ENCODE measurements at regions not wholly inside any gene's neighbourhood (a gene's known extent, or its start where the extent isn't known, plus 50 kb on each side); places are given as distances from the start of the nearest gene placed in this dataset.

DNA sequence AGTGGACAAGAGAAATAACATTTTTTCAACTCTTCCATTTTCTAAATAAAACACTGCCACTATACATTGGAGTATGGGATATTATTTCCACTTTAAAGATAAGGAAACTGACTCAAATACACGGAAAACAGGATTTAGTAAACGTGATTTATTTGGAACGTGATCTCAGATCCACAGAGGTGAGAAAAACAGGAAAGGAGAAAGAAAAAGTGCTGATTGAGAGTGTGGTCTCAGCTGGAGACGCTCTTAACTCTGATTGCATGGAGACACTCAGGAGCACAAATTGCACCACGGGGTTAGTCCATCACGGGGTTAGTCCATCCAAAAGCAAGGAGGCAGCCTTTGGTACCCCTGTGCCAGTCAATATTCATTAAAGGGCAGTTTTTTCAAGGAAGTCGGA lies 142.5 kb downstream of the GNAT3 start:
- Mint-ChIP-seq H3K36me3 (ENCODE audit: low read depth) (no peaks in the 10 kb centered on the region), H3K27ac (no peak overlapping the region), H3K4me3 (no peak overlapping the region), H3K9me3 (no peaks in the 10 kb centered on the region), H3K27me3 (no peaks in the 10 kb centered on the region), H3K4me1 (ENCODE audit: low read depth) (no peaks in the 10 kb centered on the region)
- intact Hi-C loops (cut with micrococcal nuclease) = no loop called here

DNA sequence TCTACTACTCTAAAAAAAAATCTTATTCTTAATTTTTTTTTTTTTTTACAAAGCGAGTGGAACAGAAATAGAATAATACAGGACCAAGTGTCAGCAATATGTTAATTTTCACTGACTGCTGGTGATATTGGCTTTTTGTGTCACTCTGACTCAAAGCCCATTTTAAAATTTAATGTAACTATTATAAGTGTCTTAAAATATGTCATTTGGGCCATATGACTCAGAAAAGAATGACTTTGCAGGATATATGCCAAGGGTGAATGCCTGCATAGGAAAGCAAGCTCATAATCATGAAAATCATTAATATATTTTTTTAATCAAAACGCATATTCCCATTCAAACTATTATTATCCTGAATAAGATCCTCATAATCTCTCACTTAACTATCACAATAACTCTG lies 149.2 kb downstream of the GNAT3 start:
- Mint-ChIP-seq H3K4me3 (no peak overlapping the region), H3K9me3 (no peaks in the 10 kb centered on the region), H3K27ac (no peak overlapping the region), H3K4me1 (ENCODE audit: low read depth) (no peaks in the 10 kb centered on the region), H3K27me3 (no peaks in the 10 kb centered on the region), H3K36me3 (ENCODE audit: low read depth) (no peaks in the 10 kb centered on the region)
- intact Hi-C loops (cut with micrococcal nuclease) = no loop called here

DNA sequence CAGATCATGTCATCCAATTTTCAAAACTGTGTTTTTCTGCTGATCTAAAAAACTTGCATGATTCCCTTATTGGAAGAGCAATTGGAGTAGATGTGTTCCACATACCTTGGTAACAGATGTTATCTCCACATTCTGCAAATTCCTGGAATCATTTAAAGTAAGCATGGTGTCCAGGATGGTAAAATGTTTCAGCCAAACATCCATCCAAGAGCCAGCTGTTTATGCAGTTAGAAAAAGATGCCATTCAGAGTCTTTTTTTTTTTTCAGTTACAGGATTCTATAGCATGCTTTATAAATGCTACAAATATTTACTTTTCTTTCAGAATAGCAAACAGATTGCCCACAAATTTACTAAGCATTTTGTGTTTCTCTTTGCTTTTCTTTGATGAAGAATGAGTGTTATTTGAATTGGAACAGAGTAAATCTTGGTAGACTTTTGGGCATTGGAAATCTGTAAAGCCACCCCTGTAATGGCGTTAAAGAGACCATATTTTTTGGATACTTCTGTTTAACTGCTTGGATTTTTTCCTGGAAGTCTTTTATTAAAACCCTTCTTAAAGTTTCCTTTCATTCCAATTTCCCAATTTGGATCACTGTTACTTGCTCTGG lies 149.8 kb downstream of the GNAT3 start:
- Mint-ChIP-seq H3K4me1 (ENCODE audit: low read depth) (no peaks in the 10 kb centered on the region), H3K27ac (no peak overlapping the region)
- intact Hi-C loops (cut with micrococcal nuclease) = no loop called here

DNA sequence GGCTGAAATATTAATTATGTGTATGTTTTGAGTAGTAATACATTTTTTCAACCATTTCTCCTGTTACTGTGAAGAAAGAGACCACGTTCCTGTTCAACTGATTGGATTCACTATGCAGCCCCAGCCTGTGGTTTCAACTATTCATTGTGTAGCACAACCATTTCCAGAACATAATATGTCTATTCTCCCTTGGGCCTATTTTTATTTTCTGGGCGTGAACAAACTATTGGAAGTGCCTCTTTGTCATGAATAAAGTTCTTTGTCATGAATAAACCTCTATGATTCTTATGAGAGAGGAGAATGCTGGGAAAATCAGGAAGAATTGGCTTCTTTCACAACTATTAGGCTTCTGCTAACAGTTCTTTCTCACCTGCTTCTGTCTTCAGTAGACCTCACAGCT lies 152.4 kb downstream of the GNAT3 start:
- intact Hi-C loops (cut with micrococcal nuclease) = no loop called here
- Mint-ChIP-seq H3K4me3 (no peak overlapping the region), H3K27ac (no peak overlapping the region), H3K27me3 (no peaks in the 10 kb centered on the region), H3K9me3 (no peaks in the 10 kb centered on the region), H3K36me3 (ENCODE audit: low read depth) (no peaks in the 10 kb centered on the region), H3K4me1 (ENCODE audit: low read depth) (no peaks in the 10 kb centered on the region)

More for the DNA sequence above, 149.8 kb downstream of the GNAT3 start:
- no peaks in the 10 kb centered on the region for H3K27me3 Mint-ChIP-seq
- no peaks in the 10 kb centered on the region for H3K36me3 Mint-ChIP-seq (ENCODE audit: low read depth)
- no peaks in the 10 kb centered on the region for H3K9me3 Mint-ChIP-seq
- H3K4me3 Mint-ChIP-seq = no peak overlapping the region

DNA sequence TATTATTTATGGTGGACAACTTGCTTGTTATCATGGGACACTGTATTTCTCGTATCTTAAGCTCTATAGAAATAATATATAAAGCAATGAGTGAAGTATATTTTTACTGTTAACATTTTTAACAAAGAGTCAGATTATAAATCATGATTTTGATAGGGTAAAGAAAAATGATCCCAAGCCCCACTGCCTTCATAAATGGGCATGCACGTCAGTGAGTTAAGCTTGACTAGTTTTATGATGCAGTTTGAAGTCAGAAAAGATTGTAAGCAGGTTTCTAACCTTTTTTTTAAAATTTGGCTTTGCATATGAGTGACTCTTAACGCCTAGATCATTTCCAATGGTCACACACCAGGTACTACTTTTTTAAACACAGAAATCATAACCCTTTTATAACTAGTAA lies 152.8 kb downstream of the GNAT3 start:
- intact Hi-C loops (cut with micrococcal nuclease) = no loop called here
- no peaks in the 10 kb centered on the region for H3K36me3 Mint-ChIP-seq (ENCODE audit: low read depth)
- H3K4me1 Mint-ChIP-seq (ENCODE audit: low read depth) = no peaks in the 10 kb centered on the region
- H3K27ac Mint-ChIP-seq = no peak overlapping the region
- no peaks in the 10 kb centered on the region for H3K27me3 Mint-ChIP-seq
- H3K9me3 Mint-ChIP-seq = no peaks in the 10 kb centered on the region
- H3K4me3 Mint-ChIP-seq = no peak overlapping the region

DNA sequence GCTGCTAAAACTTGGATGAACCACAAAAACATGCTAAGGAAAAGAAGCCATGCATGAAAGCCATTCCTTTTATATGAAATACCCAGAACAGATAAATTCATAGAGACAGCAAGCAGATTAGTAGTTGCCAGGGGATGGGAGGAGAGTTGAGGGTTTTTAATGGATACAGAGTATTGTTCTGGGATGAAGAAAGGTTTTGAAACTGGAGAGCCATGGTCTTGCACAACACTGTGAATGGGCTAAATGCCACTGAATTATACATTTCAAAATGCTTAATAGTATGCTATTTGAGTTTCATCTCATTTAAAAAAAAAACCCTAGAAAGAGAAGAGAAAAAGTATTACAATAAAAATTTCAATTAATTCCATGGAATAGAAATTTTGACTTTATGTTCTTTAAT lies 154.3 kb downstream of the GNAT3 start:
- Mint-ChIP-seq H3K27ac (no peak overlapping the region), H3K4me1 (ENCODE audit: low read depth) (no peaks in the 10 kb centered on the region), H3K9me3 (no peaks in the 10 kb centered on the region), H3K4me3 (no peak overlapping the region), H3K36me3 (ENCODE audit: low read depth) (no peaks in the 10 kb centered on the region), H3K27me3 (no peaks in the 10 kb centered on the region)
- intact Hi-C loops (cut with micrococcal nuclease) = no loop called here

DNA sequence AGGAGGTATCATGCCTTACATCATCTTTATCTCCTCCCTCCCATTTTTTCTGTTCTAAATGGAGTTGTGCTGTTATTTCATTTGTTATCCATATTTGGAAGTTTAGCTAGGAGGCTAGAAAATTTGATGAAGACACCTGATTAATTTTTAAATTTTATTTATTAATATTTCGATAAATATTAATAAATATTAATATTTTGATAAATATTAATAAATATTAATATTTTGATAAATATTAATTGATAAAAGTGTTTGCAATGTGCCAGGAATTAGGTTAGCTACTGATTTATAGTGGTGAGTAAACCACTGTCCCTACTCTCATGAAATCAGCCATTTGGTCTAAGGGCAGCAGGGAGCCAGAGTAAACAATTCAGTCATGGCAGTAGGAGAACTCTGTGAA lies 161.4 kb downstream of the GNAT3 start:
- intact Hi-C loops (cut with micrococcal nuclease) = no loop called here
- H3K36me3 Mint-ChIP-seq (ENCODE audit: low read depth) = no peaks in the 10 kb centered on the region
- no peaks in the 10 kb centered on the region for H3K9me3 Mint-ChIP-seq
- H3K27me3 Mint-ChIP-seq = no peaks in the 10 kb centered on the region
- no peak overlapping the region for H3K27ac Mint-ChIP-seq
- no peaks in the 10 kb centered on the region for H3K4me1 Mint-ChIP-seq (ENCODE audit: low read depth)
- H3K4me3 Mint-ChIP-seq = no peak overlapping the region

DNA sequence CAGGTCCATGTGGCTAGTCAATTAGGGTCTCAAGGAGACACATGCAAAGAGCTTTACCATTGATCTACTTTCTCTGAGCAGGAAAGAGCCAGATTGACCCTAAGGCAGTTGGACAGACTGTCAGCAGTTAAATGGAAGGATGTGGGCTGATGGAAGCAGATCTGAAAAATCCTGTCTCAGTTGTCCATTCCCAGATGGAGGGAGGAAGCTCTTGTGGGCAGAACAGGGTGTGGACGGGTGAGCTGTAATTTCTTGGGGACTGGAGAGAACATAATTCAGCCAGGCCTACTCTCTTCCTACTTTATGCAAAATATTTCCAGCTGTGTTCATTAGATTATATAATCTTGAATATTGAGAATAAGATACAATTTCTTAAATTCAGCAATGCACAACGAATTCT lies 163.6 kb downstream of the GNAT3 start:
- Mint-ChIP-seq H3K4me3 (no peak overlapping the region), H3K27me3 (no peaks in the 10 kb centered on the region), H3K9me3 (no peaks in the 10 kb centered on the region), H3K4me1 (ENCODE audit: low read depth) (no peaks in the 10 kb centered on the region), H3K36me3 (ENCODE audit: low read depth) (no peaks in the 10 kb centered on the region), H3K27ac (no peak overlapping the region)
- intact Hi-C loops (cut with micrococcal nuclease) = no loop called here

DNA sequence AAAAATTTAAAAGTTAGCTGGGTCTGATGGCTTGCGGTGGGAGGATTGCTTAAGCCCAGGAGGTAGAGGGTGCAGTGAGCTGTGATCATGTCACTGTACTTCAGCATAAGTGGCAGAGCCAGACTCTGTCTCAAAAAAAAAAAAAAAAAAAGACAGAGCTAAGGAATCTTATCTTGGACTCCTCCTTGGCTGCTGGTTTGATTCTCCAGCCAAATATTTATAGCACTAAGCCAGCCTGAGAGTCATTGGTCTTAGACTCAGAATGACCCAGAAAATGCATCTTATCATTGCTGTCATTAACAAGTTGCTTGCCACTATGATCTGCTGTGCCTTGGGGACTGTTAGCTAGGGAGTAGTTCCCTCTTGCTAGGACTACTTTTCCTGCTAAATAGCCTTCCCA lies 164.7 kb downstream of the GNAT3 start:
- H3K36me3 Mint-ChIP-seq (ENCODE audit: low read depth) = no peaks in the 10 kb centered on the region
- intact Hi-C loops (cut with micrococcal nuclease) = no loop called here
- H3K4me3 Mint-ChIP-seq = no peak overlapping the region
- no peak overlapping the region for H3K27ac Mint-ChIP-seq
- H3K4me1 Mint-ChIP-seq (ENCODE audit: low read depth) = no peaks in the 10 kb centered on the region
- no peaks in the 10 kb centered on the region for H3K27me3 Mint-ChIP-seq
- no peaks in the 10 kb centered on the region for H3K9me3 Mint-ChIP-seq

DNA sequence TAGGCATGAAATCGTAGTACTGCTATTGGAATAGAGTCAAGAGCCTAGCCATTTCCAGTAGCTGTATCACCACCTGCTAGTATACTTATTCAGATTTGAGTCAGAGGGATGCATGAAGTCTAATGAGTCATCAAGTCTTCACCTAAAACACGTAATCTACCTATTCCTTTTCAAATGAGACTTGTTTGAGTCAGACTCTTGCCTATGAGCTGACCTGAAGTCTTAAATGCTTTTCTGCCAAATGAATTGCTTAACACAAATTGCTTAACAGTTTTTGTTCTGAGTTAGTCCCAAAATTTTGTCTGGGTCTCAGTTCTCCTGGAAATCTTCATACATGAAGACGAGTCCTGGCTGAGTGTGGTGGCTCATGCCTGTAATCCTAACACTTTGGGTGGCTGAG lies 165.2 kb downstream of the GNAT3 start:
- Mint-ChIP-seq H3K4me1 (ENCODE audit: low read depth) (no peaks in the 10 kb centered on the region), H3K27me3 (no peaks in the 10 kb centered on the region), H3K27ac (no peak overlapping the region), H3K9me3 (no peaks in the 10 kb centered on the region), H3K4me3 (no peak overlapping the region), H3K36me3 (ENCODE audit: low read depth) (no peaks in the 10 kb centered on the region)
- intact Hi-C loops (cut with micrococcal nuclease) = no loop called here

DNA sequence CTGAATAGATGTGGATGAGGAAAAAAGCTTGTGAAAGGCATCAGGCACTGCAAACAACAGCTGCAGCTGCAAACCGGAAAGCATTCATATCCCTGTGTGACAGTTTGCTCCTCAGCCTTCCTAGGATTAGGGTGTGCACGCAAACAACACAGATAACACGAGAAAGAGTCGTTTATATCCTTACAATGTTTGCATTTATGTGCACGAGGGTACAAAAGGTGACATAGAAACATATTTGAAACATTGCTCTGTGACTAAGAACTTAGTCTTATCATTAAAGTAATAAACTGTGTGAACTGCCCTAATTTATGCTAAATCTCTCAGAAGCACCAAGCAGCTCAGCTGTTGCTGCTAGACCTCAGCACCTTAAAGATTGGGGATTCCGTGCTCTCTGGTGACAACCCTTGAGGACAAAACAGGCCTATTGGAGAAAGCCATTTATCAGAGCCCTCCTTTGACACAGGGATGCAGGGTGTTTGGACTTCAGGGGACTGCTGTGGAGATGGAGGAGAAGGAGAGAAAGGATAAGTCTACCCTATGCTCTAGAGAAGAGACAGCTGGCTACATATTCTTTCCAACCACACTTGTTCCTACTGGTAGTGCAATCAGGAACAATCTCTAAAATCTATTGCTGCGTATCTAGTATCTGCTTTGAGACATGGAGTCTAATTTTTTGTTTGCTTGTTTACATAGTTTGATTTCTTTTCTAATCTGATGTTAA lies 176.2 kb downstream of the GNAT3 start:
- Mint-ChIP-seq H3K4me1 (ENCODE audit: low read depth) (no peaks in the 10 kb centered on the region), H3K27me3 (no peaks in the 10 kb centered on the region), H3K36me3 (ENCODE audit: low read depth) (no peaks in the 10 kb centered on the region), H3K27ac (no peak overlapping the region), H3K4me3 (no peak overlapping the region), H3K9me3 (no peaks in the 10 kb centered on the region)
- intact Hi-C loops (cut with micrococcal nuclease) = no loop called here

DNA sequence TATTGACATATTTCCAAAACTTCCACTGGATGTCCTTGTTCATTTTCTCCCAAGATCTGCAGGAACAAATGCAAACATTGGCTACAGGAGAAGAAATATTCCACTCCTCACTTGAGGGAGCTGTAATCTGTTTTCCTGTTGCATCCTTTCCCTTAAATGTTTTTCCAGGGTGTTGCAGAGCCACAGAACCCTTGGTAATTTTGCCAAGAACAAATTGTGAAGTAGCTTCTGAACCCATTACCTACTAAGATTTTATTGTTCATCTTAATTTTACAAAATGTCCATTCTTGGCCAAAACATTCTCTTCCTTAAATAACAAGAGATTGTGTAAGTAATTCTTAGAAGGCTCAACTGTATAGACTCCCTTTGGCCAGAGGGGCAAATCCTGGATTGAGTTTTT lies 177.0 kb downstream of the GNAT3 start:
- Mint-ChIP-seq H3K4me1 (ENCODE audit: low read depth) (no peaks in the 10 kb centered on the region), H3K27ac (no peak overlapping the region), H3K27me3 (no peaks in the 10 kb centered on the region), H3K9me3 (no peaks in the 10 kb centered on the region), H3K4me3 (no peak overlapping the region), H3K36me3 (ENCODE audit: low read depth) (no peaks in the 10 kb centered on the region)
- intact Hi-C loops (cut with micrococcal nuclease) = no loop called here

DNA sequence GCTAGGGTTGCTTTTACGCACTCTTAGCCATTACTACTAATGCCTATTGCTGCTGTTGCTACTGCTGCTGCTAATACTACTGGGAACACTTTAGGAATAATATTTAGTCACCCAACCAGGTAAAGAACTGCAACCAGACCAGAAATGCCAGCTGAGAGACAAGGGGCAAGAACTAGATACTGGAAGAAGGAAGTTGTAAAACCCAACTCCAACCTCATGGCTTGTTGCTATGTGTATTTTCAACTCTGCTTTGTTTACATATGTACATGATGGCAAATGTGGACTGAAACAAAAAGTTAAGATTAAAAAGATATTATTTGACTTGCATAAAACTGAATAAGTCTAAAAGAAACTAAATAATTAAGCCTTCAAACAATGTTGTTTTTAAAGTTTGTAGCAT lies 177.7 kb downstream of the GNAT3 start:
- Mint-ChIP-seq H3K36me3 (ENCODE audit: low read depth) (no peaks in the 10 kb centered on the region), H3K4me1 (ENCODE audit: low read depth) (no peaks in the 10 kb centered on the region), H3K9me3 (no peaks in the 10 kb centered on the region), H3K27me3 (no peaks in the 10 kb centered on the region), H3K4me3 (no peak overlapping the region), H3K27ac (no peak overlapping the region)
- intact Hi-C loops (cut with micrococcal nuclease) = no loop called here

DNA sequence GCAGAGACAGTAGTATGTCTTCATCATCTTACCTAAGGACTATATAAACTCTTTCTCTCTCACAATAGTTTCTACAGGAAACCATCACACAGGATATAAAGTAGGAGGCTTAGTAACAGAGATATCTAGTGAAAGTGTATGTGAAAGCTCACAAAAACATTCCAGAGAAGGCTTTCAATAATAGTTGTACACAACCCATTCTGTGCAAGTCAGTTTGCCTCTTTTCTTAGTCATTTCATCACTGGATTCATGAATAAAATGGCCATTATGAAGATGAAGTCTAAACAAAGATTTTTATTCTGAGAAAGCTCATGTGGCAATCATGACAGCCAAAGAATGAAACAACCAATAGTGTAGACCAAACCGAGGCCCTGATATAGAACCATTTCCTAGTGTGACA lies 178.8 kb downstream of the GNAT3 start:
- no peaks in the 10 kb centered on the region for H3K36me3 Mint-ChIP-seq (ENCODE audit: low read depth)
- H3K4me1 Mint-ChIP-seq (ENCODE audit: low read depth) = no peaks in the 10 kb centered on the region
- intact Hi-C loops (cut with micrococcal nuclease) = no loop called here
- H3K9me3 Mint-ChIP-seq = no peaks in the 10 kb centered on the region
- H3K27me3 Mint-ChIP-seq = no peaks in the 10 kb centered on the region
- no peak overlapping the region for H3K27ac Mint-ChIP-seq
- no peak overlapping the region for H3K4me3 Mint-ChIP-seq

DNA sequence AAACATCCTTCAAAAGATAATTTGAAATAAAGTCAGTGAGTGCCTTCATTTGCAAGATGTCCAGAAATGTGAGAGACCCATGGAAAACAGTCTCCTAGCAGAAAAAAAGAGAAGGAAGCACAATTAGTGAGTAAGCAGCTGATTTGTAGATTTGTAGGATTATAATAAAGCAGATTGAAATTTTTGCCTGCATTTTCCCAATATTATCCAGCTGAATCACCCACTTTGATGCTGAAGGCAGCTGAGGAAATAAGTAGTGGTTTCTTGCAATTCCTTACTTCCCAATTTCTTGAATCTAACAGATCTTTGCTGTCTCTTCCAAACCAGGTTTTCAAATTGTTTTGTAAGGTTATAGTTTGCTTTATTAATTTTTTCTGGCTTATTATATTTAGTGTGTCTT lies 181.4 kb downstream of the GNAT3 start:
- intact Hi-C loops (cut with micrococcal nuclease) = no loop called here
- Mint-ChIP-seq H3K9me3 (peaks cover 5% of the 10 kb centered on the region), H3K4me3 (no peak overlapping the region), H3K27me3 (no peaks in the 10 kb centered on the region), H3K27ac (no peak overlapping the region), H3K36me3 (ENCODE audit: low read depth) (no peaks in the 10 kb centered on the region), H3K4me1 (ENCODE audit: low read depth) (no peaks in the 10 kb centered on the region)
